SJCRH30 (cell line): ENCODE measurements at regions not wholly inside any gene's neighbourhood (a gene's known extent, or its start where the extent isn't known, plus 50 kb on each side); places are given as distances from the start of the nearest gene placed in this dataset.

ENCODE experiments used
- DNase-seq, 2 experiments: peaks; one replicate each; pipeline ENCODE4 v3.0.0-alpha.2; 2015 to 2020
- H3K27ac ChIP-seq: fragments of 250-450 bp; sonication (Bioruptor Pico); 2 replicates; pipeline ENCODE4 v1.5.1; 2020; ENCODE audit warnings: mild to moderate bottlenecking, moderate library complexity
- H3K27me3 ChIP-seq: fragments of 250-450 bp; sonication (Bioruptor Pico); 2 replicates; pipeline ENCODE4 v1.5.1; 2020; ENCODE audit warnings: mild to moderate bottlenecking, moderate library complexity
- H3K36me3 ChIP-seq: fragments of 250-450 bp; sonication (Bioruptor Pico); 2 replicates; pipeline ENCODE4 v1.5.1; 2020; ENCODE audit warnings: mild to moderate bottlenecking, moderate library complexity
- H3K4me1 ChIP-seq: fragments of 250-450 bp; sonication (Bioruptor Pico); 2 replicates; pipeline ENCODE4 v1.5.1; 2020; ENCODE audit warnings: mild to moderate bottlenecking, moderate library complexity
- H3K4me3 ChIP-seq: fragments of 250-450 bp; sonication (Bioruptor Pico); 2 replicates; pipeline ENCODE4 v1.5.1; 2020; ENCODE audit warnings: mild to moderate bottlenecking, moderate library complexity
- H3K9me3 ChIP-seq: fragments of 250-450 bp; sonication (Bioruptor Pico); replicated peaks from 2 replicates; pipeline ENCODE4 v1.5.1; 2020; ENCODE audit warnings: mild to moderate bottlenecking, moderate library complexity

- DNase-seq, result no peak
- Histone ChIP-seq H3K4me1 (no peaks in the 10 kb centered on the region), H3K4me3 (no peak overlapping the region), H3K27me3 (no peaks in the 10 kb centered on the region), H3K9me3 (no peaks in the 10 kb centered on the region), H3K27ac (no peak overlapping the region), H3K36me3 (no peaks in the 10 kb centered on the region)
Observed at GRCh38 chr15:46677491-46677890, 1039.8 kb upstream of the SEMA6D start.

GRCh38 chr15:46681901-46682300 is 1035.4 kb upstream of the SEMA6D start:
- H3K4me1 ChIP-seq, result no peaks in the 10 kb centered on the region
- no peaks in the 10 kb centered on the region for H3K9me3 ChIP-seq
- H3K27ac ChIP-seq, result no peak overlapping the region
- no peak overlapping the region for H3K4me3 ChIP-seq
- H3K27me3 ChIP-seq, result no peaks in the 10 kb centered on the region
- no peak for DNase-seq
- H3K36me3 ChIP-seq, result no peaks in the 10 kb centered on the region

GRCh38 chr15:46682969-46683791 is 1034.1 kb upstream of the SEMA6D start:
- H3K36me3 ChIP-seq, result no peaks in the 10 kb centered on the region
- H3K27me3 ChIP-seq, result no peaks in the 10 kb centered on the region
- no peak overlapping the region for H3K4me3 ChIP-seq
- H3K4me1 ChIP-seq, result no peaks in the 10 kb centered on the region
- H3K27ac ChIP-seq, result no peak overlapping the region
- DNase-seq, result no peak
- H3K9me3 ChIP-seq, result no peaks in the 10 kb centered on the region

- H3K4me3 ChIP-seq, result no peak overlapping the region
- no peaks in the 10 kb centered on the region for H3K27me3 ChIP-seq
- H3K4me1 ChIP-seq, result no peaks in the 10 kb centered on the region
- no peak for DNase-seq
- H3K9me3 ChIP-seq, result no peaks in the 10 kb centered on the region
- no peaks in the 10 kb centered on the region for H3K36me3 ChIP-seq
- no peak overlapping the region for H3K27ac ChIP-seq
Observed at GRCh38 chr15:46685096-46685495, 1032.2 kb upstream of the SEMA6D start.

GRCh38 chr15:46685681-46686080 is 1031.6 kb upstream of the SEMA6D start:
- H3K4me1 ChIP-seq, result no peaks in the 10 kb centered on the region
- H3K36me3 ChIP-seq, result no peaks in the 10 kb centered on the region
- no peak overlapping the region for H3K4me3 ChIP-seq
- DNase-seq, result no peak
- no peaks in the 10 kb centered on the region for H3K27me3 ChIP-seq
- no peak overlapping the region for H3K27ac ChIP-seq
- no peaks in the 10 kb centered on the region for H3K9me3 ChIP-seq

- no peaks in the 10 kb centered on the region for H3K4me1 ChIP-seq
- no peak overlapping the region for H3K4me3 ChIP-seq
- DNase-seq, result no peak
- H3K36me3 ChIP-seq, result no peaks in the 10 kb centered on the region
- H3K27ac ChIP-seq, result no peak overlapping the region
- no peaks in the 10 kb centered on the region for H3K27me3 ChIP-seq
- H3K9me3 ChIP-seq, result no peaks in the 10 kb centered on the region
Observed at GRCh38 chr15:46696281-46696680, 1021.0 kb upstream of the SEMA6D start.

- H3K27me3 ChIP-seq, result no peaks in the 10 kb centered on the region
- H3K9me3 ChIP-seq, result no peaks in the 10 kb centered on the region
- H3K4me1 ChIP-seq, result no peaks in the 10 kb centered on the region
- no peak overlapping the region for H3K27ac ChIP-seq
- no peak for DNase-seq
- no peaks in the 10 kb centered on the region for H3K36me3 ChIP-seq
- no peak overlapping the region for H3K4me3 ChIP-seq
Observed at GRCh38 chr15:46701346-46701745, 1016.0 kb upstream of the SEMA6D start.

GRCh38 chr15:46701896-46702295 is 1015.4 kb upstream of the SEMA6D start:
- no peak for DNase-seq
- Histone ChIP-seq H3K27me3 (no peaks in the 10 kb centered on the region), H3K9me3 (no peaks in the 10 kb centered on the region), H3K27ac (no peak overlapping the region), H3K4me3 (no peak overlapping the region), H3K36me3 (no peaks in the 10 kb centered on the region), H3K4me1 (no peaks in the 10 kb centered on the region)

- no peak for DNase-seq
- Histone ChIP-seq H3K27ac (no peak overlapping the region), H3K27me3 (no peaks in the 10 kb centered on the region), H3K9me3 (no peaks in the 10 kb centered on the region), H3K36me3 (no peaks in the 10 kb centered on the region), H3K4me3 (no peak overlapping the region), H3K4me1 (no peaks in the 10 kb centered on the region)
Observed at GRCh38 chr15:46703020-46703861, 1014.1 kb upstream of the SEMA6D start.

GRCh38 chr15:46703871-46704637 is 1013.3 kb upstream of the SEMA6D start:
- no peak overlapping the region for H3K4me3 ChIP-seq

GRCh38 chr15:46707452-46707851 is 1009.9 kb upstream of the SEMA6D start:
- Histone ChIP-seq H3K27me3 (no peaks in the 10 kb centered on the region; the same call in 1 of the 2 replicates), H3K36me3 (no peaks in the 10 kb centered on the region), H3K9me3 (no peaks in the 10 kb centered on the region), H3K4me1 (no peaks in the 10 kb centered on the region), H3K4me3 (no peak overlapping the region), H3K27ac (no peak overlapping the region)
- no peak for DNase-seq

More at GRCh38 chr15:46703871-46704637, 1013.3 kb upstream of the SEMA6D start:
- Histone ChIP-seq H3K36me3 (no peaks in the 10 kb centered on the region), H3K27ac (no peak overlapping the region), H3K4me1 (no peaks in the 10 kb centered on the region), H3K27me3 (no peaks in the 10 kb centered on the region), H3K9me3 (no peaks in the 10 kb centered on the region)
- no peak for DNase-seq

- no peaks in the 10 kb centered on the region; the same call in 1 of the 2 replicates for H3K27me3 ChIP-seq
- no peak overlapping the region for H3K4me3 ChIP-seq
- DNase-seq, result no peak
- no peaks in the 10 kb centered on the region for H3K36me3 ChIP-seq
- H3K9me3 ChIP-seq, result no peaks in the 10 kb centered on the region
- no peaks in the 10 kb centered on the region for H3K4me1 ChIP-seq
- H3K27ac ChIP-seq, result no peak overlapping the region
Observed at GRCh38 chr15:46708226-46708625, 1009.1 kb upstream of the SEMA6D start.

- no peak for DNase-seq
- Histone ChIP-seq H3K27me3 (peaks cover 6% of the 10 kb centered on the region), H3K4me3 (no peak overlapping the region), H3K36me3 (no peaks in the 10 kb centered on the region), H3K4me1 (no peaks in the 10 kb centered on the region), H3K27ac (no peak overlapping the region), H3K9me3 (no peaks in the 10 kb centered on the region)
Observed at GRCh38 chr15:46709460-46710083, 1007.7 kb upstream of the SEMA6D start.

DNA sequence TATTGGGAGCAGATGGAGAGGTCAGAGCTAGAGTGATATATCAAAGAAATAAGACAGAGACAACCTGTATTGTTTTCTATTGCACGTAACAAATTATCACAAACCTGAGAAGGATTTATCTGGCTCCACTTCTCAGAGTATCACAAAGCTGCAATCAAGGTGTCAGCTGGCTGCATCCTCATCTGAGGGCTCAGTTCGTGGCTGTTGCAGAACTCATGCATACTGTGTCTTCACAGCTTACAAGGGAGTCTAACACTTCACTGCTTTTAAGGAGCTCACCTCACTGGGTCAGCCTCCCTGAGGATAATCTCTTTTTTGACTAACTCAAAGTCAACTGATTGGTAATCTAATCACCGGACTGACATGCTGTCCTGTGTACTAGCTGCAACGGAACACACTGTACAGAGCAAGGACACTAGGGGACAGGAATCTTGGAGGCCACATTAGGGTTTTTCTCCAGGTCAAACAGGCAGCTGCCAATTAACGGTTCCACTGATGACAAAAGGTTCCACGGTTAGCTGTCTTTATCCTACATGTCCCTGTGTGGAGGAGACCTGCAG is 1006.8 kb upstream of the SEMA6D start:
- Histone ChIP-seq H3K27ac (no peak overlapping the region), H3K36me3 (no peaks in the 10 kb centered on the region), H3K27me3 (peaks cover 6% of the 10 kb centered on the region), H3K4me1 (no peaks in the 10 kb centered on the region), H3K4me3 (no peak overlapping the region), H3K9me3 (no peaks in the 10 kb centered on the region)
- DNase-seq, result no peak
